C4-2B (cell line): ENCODE measurements at regions not wholly inside any gene's neighbourhood (a gene's known extent, or its start where the extent isn't known, plus 50 kb on each side); places are given as distances from the start of the nearest gene placed in this dataset.
"Not testable (repeated sequence)": the region's sequence is repeated elsewhere in the genome, so short reads cannot be mapped to it uniquely, and the experiment has no call there.

ENCODE experiments used
- H3K27ac ChIP-seq: fragments of 450-650 bp; 2 replicates; pipeline ENCODE4 v1.5.1; 2017
- CTCF ChIP-seq: fragments of 450-650 bp; conservative IDR thresholded peaks from 2 replicates; pipeline ENCODE4 v1.5.1; 2017; ENCODE audit warnings: mild to moderate bottlenecking
- ZFX ChIP-seq: fragments of 450-650 bp; IDR thresholded peaks from 2 replicates; pipeline ENCODE4 v1.6.1; 2017

- H3K27ac ChIP-seq = no peak overlapping the region
- TF ChIP-seq ZFX = no peak
- TF ChIP-seq CTCF = no peak
These were observed 114.9 kb downstream of the AREG start for GRCh38 chr4:74559853-74560252.

- TF ChIP-seq CTCF = no peak
- no peak for TF ChIP-seq ZFX
These were observed 123.0 kb downstream of the AREG start for GRCh38 chr4:74567981-74568380.

GRCh38 chr4:74570095-74570494, 125.2 kb downstream of the AREG start:
- TF ChIP-seq CTCF = no peak
- no peak for TF ChIP-seq ZFX
- no peak overlapping the region for H3K27ac ChIP-seq

More at GRCh38 chr4:74567981-74568380, 123.0 kb downstream of the AREG start:
- no peak overlapping the region for H3K27ac ChIP-seq

- no peak for TF ChIP-seq CTCF
- TF ChIP-seq ZFX = no peak
- H3K27ac ChIP-seq = no peak overlapping the region
These were observed 133.4 kb downstream of the AREG start for GRCh38 chr4:74578329-74578728.

- not testable (repeated sequence) for H3K27ac ChIP-seq
These were observed 133.9 kb downstream of the AREG start for GRCh38 chr4:74578865-74579264.

GRCh38 chr4:74583089-74583700, 138.3 kb downstream of the AREG start:
- H3K27ac ChIP-seq = no peak overlapping the region
- TF ChIP-seq ZFX (no peak), CTCF (no peak)

GRCh38 chr4:74583757-74584156, 138.8 kb downstream of the AREG start:
- H3K27ac ChIP-seq = no peak overlapping the region
- TF ChIP-seq CTCF (no peak), ZFX (no peak)

GRCh38 chr4:74588350-74588749, 143.4 kb downstream of the AREG start:
- no peak overlapping the region for H3K27ac ChIP-seq
- no peak for TF ChIP-seq ZFX
- TF ChIP-seq CTCF = no peak
